Gastrocnemius medialis (tissue), 4 donors: ENCODE measurements at regions not wholly inside any gene's neighbourhood (a gene's known extent, or its start where the extent isn't known, plus 50 kb on each side); places are given as distances from the start of the nearest gene placed in this dataset.

Source experiments
- POLR2A ChIP-seq, 2 donors: fragments of 450-650 bp; IDR thresholded peaks; one replicate each; pipeline ENCODE4 v1.6.1; 2017; ENCODE audit warnings: antibody characterized with exemption in 2 of 2, mild to moderate bottlenecking in 2 of 2, moderate library complexity in 2 of 2
- TF ChIP-seq, protein P1 (sequence below), 5 experiments: fragments of 450-650 bp in 3 of 5; fragments of 200-600 bp in 2 of 5; sonication (generic) in 2 of 5; IDR thresholded peaks in 4 of 5; conservative IDR thresholded peaks in 1 of 5; 1 replicate in 4 of 5; 2 replicates in 1 of 5; pipeline ENCODE4 v1.5.1; 2016 to 2019; ENCODE audit warnings: antibody characterized with exemption in 5 of 5, mild to moderate bottlenecking in 3 of 5, moderate library complexity in 3 of 5

DNA sequence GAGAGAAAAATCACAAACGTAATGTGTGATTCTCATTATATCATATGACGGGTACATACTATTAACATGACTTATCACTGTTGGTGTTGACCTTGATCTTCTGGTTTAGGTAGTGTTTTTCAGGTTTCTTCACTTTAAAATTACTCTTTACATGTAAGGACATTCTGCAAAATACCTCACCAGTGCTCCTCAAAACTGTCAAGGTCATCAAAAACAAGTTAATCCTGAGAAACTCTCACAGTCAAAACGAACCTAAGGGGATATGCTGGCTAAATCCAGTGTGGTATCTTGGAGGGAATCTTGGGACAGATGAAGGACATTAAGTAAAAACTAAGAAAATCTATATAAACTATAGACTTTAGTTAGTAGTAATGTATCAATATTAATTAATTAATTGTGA, 499.8 kb downstream of the IRS1 start:
- TF ChIP-seq, protein P1, sequence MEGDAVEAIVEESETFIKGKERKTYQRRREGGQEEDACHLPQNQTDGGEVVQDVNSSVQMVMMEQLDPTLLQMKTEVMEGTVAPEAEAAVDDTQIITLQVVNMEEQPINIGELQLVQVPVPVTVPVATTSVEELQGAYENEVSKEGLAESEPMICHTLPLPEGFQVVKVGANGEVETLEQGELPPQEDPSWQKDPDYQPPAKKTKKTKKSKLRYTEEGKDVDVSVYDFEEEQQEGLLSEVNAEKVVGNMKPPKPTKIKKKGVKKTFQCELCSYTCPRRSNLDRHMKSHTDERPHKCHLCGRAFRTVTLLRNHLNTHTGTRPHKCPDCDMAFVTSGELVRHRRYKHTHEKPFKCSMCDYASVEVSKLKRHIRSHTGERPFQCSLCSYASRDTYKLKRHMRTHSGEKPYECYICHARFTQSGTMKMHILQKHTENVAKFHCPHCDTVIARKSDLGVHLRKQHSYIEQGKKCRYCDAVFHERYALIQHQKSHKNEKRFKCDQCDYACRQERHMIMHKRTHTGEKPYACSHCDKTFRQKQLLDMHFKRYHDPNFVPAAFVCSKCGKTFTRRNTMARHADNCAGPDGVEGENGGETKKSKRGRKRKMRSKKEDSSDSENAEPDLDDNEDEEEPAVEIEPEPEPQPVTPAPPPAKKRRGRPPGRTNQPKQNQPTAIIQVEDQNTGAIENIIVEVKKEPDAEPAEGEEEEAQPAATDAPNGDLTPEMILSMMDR (IDR thresholded peaks at IDR 0.05 in 4 of 5, conservative IDR thresholded peaks at IDR 0.05 in 1 of 5) = no peak
- TF ChIP-seq POLR2A (IDR thresholded peaks at IDR 0.05) = no peak
